Femur (tissue), 1 donor: ENCODE measurements at regions not wholly inside any gene's neighbourhood (a gene's known extent, or its start where the extent isn't known, plus 50 kb on each side); places are given as distances from the start of the nearest gene placed in this dataset.

Source experiments
- DNase-seq: peaks from one replicate; pipeline ENCODE4 v3.0.0-alpha.2; 2017

- no peak for DNase-seq
Observed at GRCh38 chr3:30269751-30270445, 336.5 kb upstream of the TGFBR2 start.

DNA sequence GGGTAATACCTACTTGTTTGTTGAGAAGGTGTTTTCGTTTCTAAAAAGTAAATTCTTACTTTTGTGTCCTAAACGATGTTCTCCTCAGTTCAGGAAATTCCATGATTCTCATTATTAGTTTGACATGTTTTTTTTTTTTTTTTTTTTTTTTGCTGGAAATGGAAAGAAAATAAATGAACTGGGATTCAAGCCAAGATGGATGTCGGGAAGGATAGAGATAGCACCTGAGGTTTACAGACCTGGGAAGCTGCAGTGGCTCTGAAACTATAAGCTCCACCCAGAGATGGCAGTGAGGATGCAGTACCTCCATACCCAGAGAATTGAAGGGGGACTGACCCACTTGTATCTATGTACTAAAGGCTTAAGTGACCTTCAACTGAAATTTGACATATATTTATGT, 334.6 kb upstream of the TGFBR2 start:
- no peak for DNase-seq

GRCh38 chr3:30273304-30274072, 332.9 kb upstream of the TGFBR2 start:
- no peak for DNase-seq

DNA sequence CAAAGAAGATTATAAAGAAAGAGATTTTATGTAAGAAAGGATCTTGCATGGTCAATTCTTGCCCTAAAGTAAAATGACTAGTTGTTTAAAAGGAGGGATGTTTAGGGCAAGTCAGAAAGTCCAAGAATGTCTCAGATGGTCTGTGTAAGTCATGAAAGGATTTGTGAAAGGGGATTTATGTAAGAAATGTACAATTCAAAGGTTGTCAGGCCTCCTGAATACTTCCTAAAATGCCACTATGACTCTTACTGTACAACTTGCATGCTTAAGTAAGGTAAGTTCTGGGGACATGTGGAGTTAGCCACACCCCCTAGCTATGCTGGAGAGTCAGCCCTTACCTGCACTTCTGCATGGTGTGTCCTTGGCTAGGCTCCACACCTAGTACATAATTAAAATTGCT, 328.9 kb upstream of the TGFBR2 start:
- no peak for DNase-seq

- no peak for DNase-seq
Observed at GRCh38 chr3:30281526-30281925, 324.9 kb upstream of the TGFBR2 start.

GRCh38 chr3:30282154-30282696, 324.2 kb upstream of the TGFBR2 start:
- DNase-seq = no peak

GRCh38 chr3:30285188-30286006, 321.0 kb upstream of the TGFBR2 start:
- DNase-seq = no peak

- peak; percentile 71 for DNase-seq
Observed at GRCh38 chr3:30286007-30286669, 320.3 kb upstream of the TGFBR2 start.

DNA sequence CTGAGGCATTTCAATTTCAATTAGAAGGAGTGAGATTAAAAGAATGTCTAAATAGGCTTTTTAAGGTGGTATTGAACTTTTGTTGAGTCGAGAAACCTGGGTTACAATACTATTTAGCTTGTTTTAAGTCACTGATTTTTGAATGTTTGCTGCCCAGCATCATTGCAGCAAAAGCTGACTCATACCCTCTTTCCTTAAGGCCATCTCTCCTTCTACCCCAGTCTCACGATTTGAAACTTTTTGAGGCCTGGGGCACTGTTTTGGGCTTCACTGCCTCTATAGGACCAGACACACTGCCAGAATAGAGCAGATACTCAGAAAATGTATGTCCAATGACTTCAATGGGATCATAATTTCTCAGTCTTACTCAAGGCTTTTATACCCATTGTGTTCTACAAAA, 319.6 kb upstream of the TGFBR2 start:
- no peak for DNase-seq

DNA sequence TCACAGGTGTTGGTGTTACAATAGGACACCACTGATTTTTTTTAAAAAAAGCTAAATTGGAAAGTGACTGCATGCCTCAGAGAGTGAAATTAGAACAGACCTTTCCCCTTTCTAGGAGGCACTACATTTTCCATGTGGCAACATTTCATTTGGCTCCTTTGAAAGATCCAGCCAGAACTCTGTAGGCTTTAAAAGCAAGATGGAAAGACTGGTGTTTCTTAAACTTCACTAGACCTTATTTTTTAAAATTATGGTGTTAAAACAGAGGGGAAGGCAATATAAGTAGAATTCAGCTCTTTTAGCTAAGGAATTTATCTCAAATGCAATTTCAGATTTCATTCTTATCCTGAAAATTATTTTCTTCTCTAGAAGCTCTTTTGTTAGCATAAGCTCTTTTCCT, 317.6 kb upstream of the TGFBR2 start:
- no peak for DNase-seq

- DNase-seq = no peak
Observed at GRCh38 chr3:30289324-30289723, 317.1 kb upstream of the TGFBR2 start.

DNA sequence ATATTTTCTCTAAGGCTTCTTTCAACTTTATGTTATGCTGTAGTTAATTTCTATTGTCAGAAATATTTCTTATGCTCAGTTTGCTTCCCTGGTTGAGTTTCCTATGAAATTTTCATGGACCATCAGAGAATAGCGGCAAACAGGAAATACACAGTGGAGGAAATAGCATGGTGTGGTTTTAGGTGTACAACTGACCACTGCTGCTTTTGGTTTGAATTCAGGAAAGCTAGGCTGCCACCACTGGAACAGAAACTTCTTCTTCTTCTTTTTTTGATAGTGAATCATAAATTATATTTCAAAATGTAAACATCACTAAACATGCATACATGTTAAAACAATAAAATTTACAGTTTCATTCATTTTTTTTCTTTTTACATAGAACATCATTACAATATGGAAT, 316.6 kb upstream of the TGFBR2 start:
- DNase-seq = no peak

DNA sequence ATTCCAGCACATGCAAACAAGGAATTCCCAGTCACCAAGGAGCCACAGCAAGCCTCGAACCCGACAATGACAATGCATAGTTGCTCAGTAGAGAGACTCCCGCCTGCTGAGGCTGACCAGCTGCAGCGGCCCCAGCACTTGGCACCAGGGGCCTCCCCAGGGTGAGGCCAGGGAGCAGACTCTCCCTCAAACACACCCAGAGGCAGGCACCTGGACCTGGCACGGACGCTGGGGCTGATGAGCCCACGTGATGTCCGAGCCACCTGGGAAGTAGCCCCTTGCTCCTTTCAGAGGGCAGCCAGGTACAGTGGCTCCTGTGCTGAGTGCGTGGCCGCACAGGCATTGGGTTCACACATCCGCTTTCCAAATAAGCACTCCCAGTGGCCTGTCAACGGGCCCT, 315.9 kb upstream of the TGFBR2 start:
- DNase-seq = no peak

- DNase-seq = no peak
Observed at GRCh38 chr3:30292192-30292893, 314.1 kb upstream of the TGFBR2 start.

DNA sequence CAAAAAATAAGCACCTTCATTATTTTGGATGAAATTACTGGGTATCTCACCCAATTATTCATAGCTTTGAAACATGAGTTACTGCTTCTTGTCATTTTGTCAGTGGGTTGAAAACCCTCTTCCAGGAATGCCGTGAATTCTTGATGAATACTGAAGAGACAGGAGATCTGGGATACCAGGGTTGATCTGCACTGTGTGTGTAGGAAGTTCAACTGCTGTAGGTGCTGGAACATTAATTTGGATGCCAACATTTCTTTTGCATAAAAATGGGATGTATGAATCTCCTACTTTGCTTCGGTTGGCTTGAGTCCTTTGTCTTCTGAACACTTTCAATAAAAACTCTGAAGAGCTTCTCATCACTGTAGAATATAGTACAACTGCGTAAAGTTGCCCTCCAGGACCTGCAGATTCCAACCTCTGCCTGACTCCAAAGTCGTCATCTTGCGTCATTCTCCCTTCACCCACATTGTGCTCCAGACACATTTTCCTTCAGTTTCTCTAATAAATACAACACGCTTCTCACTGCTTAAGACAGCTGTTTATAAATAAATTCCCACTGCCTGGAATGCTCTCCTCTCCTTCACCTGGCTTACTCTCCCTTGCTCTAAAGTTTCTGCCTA, 312.7 kb upstream of the TGFBR2 start:
- no peak for DNase-seq

DNA sequence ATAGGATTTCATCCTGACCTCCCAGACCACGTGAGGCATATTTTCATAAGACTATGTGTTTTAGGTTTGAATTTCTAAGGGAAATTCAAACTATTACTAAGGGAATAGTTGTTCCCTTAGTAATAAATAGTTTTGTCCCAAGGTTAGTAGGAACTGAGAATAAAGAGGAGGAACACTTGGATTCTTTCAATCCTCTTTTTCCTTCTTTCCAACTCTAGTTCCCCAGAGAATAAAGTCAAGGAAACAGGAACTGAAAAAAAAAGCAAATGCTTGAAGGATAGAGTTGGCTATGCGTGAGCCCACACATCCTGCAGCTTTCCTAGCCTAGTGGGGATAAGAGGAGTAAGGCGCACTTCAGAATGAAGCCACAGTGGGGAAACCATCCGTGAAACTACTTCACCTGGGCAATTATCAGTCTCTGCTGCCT, 312.1 kb upstream of the TGFBR2 start:
- no peak for DNase-seq

GRCh38 chr3:30297112-30297511, 309.3 kb upstream of the TGFBR2 start:
- no peak for DNase-seq

- no peak for DNase-seq
Observed at GRCh38 chr3:30299674-30300385, 306.6 kb upstream of the TGFBR2 start.

DNA sequence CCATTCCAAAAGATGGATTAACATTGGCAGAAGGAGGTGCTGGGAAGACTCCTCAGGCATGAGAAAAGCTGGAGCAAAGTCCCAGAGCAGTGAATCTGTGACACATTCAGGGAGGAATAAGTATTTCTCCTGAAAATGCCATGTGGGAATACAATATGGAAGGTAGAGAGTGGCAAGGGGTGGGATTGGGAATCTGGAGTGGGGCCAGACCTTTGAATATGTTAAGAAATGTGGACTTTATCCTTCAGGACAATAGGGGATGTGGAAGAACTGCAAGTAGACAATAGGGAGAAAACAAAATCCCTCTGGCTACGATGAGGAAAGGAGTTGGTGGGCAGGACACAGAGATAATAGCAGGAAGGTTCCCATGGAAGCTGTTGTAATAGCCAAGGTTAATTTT, 305.6 kb upstream of the TGFBR2 start:
- DNase-seq = no peak

- no peak for DNase-seq
Observed at GRCh38 chr3:30302027-30302426, 304.4 kb upstream of the TGFBR2 start.

DNA sequence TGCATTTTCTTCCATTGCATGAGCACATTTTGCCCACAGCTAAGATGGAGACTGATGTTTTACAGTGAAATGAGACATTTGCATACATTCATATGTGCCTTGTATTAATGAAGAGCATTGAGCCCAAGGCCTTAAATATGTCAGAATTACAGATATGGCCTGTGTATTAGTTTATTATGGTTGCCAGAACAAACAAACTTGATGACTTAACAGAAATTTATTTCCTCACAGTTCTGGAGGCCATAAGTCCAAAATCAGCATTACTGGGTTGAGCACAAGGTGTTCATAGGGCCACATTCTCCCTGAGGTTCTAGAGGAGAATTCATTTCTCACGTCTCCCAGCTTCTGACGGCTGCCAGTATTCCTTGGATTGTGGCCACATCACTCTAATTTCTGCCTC, 302.6 kb upstream of the TGFBR2 start:
- DNase-seq = no peak
